ENCODE measurements at regions not wholly inside any gene's neighbourhood (a gene's known extent, or its start where the extent isn't known, plus 50 kb on each side); places are given as distances from the start of the nearest gene placed in this dataset.

DNA sequence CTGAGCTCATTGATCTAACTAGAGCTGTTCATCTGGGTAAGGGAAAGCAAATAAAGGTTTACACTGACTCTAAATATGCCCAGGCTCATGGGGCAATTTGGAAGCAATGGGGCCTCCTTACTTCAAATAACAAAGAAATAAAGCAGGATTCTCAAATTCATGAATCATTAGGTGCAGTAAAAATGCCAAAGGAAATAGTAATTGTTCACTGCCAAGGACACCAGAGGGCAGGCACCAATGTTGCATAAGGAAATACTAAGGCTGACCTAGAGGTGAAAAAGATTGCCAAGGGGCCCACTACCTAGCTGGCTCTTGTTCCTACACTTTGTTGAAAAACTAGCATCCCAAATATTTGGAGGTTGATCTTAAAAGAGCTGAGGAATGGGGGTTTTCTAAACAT is 1686.7 kb upstream of the MIR17HG start:
- no peak for TF ChIP-seq POLR2A (IDR thresholded peaks at IDR 0.05)
- TF ChIP-seq, protein P1, sequence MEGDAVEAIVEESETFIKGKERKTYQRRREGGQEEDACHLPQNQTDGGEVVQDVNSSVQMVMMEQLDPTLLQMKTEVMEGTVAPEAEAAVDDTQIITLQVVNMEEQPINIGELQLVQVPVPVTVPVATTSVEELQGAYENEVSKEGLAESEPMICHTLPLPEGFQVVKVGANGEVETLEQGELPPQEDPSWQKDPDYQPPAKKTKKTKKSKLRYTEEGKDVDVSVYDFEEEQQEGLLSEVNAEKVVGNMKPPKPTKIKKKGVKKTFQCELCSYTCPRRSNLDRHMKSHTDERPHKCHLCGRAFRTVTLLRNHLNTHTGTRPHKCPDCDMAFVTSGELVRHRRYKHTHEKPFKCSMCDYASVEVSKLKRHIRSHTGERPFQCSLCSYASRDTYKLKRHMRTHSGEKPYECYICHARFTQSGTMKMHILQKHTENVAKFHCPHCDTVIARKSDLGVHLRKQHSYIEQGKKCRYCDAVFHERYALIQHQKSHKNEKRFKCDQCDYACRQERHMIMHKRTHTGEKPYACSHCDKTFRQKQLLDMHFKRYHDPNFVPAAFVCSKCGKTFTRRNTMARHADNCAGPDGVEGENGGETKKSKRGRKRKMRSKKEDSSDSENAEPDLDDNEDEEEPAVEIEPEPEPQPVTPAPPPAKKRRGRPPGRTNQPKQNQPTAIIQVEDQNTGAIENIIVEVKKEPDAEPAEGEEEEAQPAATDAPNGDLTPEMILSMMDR (IDR thresholded peaks at IDR 0.05) = no peak
- no peak for TF ChIP-seq EP300 (IDR thresholded peaks at IDR 0.05; ENCODE audit: low read depth)
- no peak for TF ChIP-seq POLR2AphosphoS5 (IDR thresholded peaks at IDR 0.05)
